Prostate gland (tissue), 2 donors: ENCODE measurements at regions not wholly inside any gene's neighbourhood (a gene's known extent, or its start where the extent isn't known, plus 50 kb on each side); places are given as distances from the start of the nearest gene placed in this dataset.

Experiments
- CTCF ChIP-seq, 4 experiments: fragments of 200-600 bp in 2 of 4; fragments of 450-650 bp in 2 of 4; sonication (generic) in 2 of 4; IDR thresholded peaks; 1 replicate in 3 of 4; 2 replicates in 1 of 4; pipeline ENCODE4 v1.5.1; 2016 to 2019; ENCODE audit warnings: antibody characterized with exemption in 4 of 4, mild to moderate bottlenecking in 2 of 4, moderate library complexity in 2 of 4
- POLR2A ChIP-seq: fragments of 450-650 bp; IDR thresholded peaks from one replicate; pipeline ENCODE4 v1.6.1; 2016; ENCODE audit warnings: antibody characterized with exemption, mild to moderate bottlenecking
- POLR2AphosphoS5 ChIP-seq: sonication (generic); formaldehyde crosslinking; IDR thresholded peaks from one replicate; pipeline ENCODE4 v1.6.1; 2017; ENCODE audit warnings: antibody characterized with exemption

GRCh38 chr1:90809093-90809492 lies 92.0 kb upstream of the BARHL2 start:
- TF ChIP-seq CTCF (IDR thresholded peaks at IDR 0.05): no peak
- no peak for TF ChIP-seq POLR2A
- TF ChIP-seq POLR2AphosphoS5: no peak
